T-helper 1 cell (primary cell): ENCODE measurements at regions not wholly inside any gene's neighbourhood (a gene's known extent, or its start where the extent isn't known, plus 50 kb on each side); places are given as distances from the start of the nearest gene placed in this dataset.

Source experiments
- DNase-seq, 5 donors: peaks; one replicate each; pipeline ENCODE4 v3.0.0-alpha.2; 2012 to 2020

DNA sequence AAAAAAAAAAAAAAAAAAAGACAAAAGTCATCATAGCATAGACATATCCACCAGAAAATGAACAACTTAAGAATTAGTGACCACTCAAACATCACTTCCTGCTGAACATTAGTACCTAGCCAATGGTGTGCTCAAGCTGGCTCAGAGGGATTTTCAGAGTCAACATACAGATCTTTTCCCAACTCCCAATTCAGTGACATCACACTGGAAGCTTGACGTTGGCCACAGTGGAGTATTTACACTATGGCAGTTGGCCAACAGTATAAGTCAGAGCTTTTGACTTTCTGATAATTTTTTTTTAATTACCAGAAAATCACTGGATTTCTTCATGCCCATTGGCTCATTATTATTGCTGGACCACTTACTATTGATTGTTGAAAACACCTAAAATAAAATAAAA, 383.5 kb downstream of the ARHGEF28 start:
- no peak for DNase-seq

DNA sequence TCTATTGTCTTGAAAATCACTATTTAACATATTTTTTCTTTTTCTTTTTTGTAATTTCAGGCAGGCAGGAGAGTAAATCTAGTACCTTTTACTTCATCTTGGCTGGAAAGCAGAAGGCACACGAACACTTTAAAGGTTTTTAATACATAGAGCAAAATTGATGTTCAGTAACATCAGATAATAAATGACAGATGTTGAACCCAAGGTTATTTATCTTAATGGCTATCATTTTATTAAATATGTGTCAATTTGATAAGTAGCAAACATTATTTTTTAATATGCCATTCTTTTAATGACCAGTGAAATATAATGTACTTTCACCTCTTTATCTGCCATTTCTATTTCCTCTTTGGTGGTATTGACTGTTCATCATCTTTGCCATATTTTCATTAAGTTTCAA, 381.2 kb downstream of the ARHGEF28 start:
- DNase-seq, result no peak

DNA sequence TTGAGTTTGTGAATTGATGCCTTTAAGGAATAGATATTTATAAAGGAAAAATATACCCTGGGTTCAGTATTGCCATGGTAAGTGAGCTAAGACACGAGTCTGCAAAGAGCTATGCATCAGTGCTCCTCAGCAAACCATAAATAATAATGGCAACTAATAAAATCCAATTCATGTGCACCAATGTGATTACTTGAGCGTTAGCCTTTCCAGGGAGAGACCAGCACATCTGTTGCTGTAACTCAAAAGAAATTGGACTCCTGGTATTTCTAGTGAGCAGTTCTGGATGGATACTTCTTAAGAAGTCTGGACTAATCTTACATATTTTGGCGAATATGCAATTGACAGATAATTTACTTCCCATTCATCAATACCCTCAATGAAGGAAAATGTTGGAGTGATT, 373.3 kb downstream of the ARHGEF28 start:
- DNase-seq, result no peak

DNA sequence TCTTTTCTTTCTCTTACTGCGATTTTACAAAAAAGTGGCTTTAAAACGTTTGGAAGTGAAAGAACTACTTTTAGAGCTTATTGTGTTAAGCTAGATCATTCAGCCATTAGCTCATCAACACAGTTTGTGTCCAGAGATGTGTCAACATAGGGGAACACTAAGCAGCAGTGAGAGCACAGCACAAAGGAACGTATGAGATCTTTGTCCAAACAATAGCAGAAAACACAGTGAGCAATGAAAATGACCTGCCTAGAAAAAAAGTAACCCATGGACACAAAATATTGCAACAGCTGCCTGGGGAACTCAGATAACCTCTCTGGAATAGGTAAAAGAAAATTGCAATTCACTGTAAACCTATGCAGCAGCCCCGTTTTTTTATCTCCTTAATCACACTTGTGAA, 372.5 kb downstream of the ARHGEF28 start:
- no peak for DNase-seq

DNA sequence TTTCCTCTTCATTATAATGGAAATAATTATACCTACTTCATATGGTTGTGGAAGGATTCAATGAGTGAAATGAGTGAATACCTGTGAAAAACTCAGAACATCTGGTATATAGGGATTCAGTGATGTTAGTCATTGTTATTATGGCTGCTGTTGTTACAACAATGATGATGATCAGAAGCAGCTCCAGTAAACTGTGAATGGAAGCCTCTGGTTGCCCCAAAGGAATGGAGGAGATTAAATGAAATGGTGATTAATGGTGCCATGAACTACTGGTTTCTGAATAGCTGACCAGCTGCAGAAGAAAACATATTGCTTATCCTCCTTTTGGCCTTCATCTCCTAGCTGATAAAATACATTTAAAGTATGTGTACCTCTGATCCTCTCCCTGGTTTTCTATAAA, 372.0 kb downstream of the ARHGEF28 start:
- no peak for DNase-seq

DNA sequence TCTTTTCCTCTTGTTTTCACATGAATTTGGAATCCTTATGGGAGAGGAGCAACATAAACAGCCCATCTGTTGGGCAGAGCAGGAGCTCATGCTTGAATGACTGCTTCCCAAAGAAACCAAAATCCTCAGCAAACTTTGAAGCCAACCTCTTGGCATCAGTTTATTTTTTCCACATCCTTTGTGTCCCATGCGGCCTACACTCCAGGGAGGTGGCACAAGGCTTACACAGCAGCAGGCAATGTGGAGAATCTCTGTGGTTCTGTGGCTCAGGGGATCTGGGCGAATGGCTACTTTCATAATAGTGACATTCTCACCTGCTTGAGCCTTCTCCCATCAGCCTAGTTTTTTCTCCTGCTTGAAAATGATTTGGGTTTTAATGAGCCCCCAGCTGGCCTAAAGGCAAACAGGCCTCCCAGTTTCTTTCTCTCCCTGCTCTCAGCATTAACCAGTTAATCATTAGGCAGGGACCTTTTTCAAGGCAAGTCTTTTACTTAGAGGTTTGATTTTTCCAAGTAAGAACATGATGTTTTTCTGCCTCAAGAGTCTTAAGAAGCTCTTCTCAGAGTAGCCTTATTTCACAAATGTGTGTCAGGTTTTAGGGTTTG, 370.3 kb downstream of the ARHGEF28 start:
- no peak for DNase-seq

DNA sequence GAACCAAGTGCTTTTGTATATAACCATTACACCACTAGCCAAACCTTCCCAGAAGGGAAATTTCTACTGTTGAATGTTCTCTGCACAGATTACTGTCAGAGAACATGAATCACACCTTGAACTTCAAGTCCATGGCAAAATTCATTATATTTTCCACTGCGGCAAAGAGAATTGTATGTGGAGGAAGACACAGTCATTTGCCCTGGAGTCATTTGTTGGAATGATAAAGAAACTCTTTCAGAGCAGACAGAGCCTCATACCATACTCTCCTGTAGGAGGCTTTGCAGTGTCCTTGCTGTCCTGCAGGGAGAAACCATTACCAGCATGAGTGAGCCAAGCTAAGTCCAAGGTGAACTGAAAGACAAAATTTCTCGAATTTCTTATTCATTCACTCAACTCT, 369.0 kb downstream of the ARHGEF28 start:
- no peak for DNase-seq
